NCI-H748 treated with DMSO at 0.1 percent for 48 hours (cell line): ENCODE measurements at regions not wholly inside any gene's neighbourhood (a gene's known extent, or its start where the extent isn't known, plus 50 kb on each side); places are given as distances from the start of the nearest gene placed in this dataset.
A peak's percentile ranks its signal among the peaks of the same experiment; 100 is the strongest.

Experiments used
- DNase-seq: peaks from one replicate; lab custom pipeline; 2025; lab: John Stamatoyannopoulos, UW

DNA sequence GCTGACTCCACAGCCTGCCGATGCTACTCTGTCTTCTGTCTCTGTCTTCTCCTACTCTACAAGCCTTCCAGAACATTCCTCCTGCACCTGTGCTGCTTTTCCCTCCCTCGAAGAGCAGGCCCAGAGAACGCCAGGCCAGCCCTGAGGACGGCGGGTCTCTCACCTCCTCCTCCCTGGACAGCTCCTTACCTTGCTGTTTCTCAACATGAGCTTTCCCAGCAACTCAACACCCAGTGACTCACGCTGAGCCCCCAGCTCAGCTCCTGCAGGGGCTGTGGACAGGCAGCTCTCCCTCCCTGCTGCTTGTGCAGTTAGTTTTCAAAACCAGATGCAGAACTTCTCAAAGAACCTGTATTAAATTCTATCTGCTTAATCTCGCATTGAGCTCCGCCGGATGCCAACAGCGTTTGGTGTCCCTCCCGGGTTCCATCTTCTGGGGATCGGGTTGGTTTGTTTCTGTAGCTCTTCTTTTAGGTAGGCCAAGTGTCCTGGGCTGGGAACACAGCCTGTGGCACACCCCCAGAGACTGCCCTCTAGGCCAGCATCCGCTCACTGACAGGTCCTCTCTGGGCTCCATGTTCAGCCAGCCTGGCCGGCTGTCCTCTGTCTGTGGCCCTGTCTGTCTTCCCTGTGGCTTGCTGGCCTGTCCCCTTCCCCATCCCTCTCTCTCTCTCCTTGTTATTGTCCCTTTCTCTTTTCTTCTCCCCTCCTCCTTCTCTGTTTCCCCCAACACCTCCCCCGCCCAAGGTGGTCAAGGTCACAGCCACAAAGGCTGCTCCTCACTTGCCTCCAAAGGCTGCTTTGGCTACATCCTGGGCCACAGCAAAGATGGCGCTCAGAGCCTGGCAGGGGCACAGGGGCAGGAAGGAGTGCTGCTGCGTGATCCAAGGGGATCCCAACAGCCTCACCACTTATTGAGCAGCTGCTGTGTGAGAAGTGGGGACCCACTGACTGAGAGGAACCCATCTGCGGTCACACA lies 391.0 kb downstream of the MATN1 start:
- DNase-seq: no peak

- no peak for DNase-seq
These were observed 391.8 kb downstream of the MATN1 start for GRCh38 chr1:30331415-30332065.

DNA sequence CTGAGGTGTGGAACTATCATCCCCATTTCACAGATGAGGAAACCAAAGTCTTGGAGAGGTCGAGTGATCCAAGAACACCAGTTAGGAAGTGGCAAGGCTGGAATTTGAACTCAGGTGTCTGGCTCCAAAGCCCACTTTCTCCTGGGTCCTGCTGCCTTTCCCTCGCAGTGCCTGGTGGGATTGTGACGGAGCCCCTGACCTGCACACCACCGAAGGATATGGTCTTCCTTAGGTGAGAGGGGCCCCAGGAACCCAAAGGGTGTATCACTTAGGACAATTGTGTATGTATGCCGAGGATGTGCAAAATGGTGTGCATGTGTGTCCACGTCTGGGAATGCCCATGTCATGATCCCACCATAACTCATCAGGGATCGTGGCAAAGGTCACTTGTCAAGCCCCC lies 392.7 kb downstream of the MATN1 start:
- no peak for DNase-seq

DNA sequence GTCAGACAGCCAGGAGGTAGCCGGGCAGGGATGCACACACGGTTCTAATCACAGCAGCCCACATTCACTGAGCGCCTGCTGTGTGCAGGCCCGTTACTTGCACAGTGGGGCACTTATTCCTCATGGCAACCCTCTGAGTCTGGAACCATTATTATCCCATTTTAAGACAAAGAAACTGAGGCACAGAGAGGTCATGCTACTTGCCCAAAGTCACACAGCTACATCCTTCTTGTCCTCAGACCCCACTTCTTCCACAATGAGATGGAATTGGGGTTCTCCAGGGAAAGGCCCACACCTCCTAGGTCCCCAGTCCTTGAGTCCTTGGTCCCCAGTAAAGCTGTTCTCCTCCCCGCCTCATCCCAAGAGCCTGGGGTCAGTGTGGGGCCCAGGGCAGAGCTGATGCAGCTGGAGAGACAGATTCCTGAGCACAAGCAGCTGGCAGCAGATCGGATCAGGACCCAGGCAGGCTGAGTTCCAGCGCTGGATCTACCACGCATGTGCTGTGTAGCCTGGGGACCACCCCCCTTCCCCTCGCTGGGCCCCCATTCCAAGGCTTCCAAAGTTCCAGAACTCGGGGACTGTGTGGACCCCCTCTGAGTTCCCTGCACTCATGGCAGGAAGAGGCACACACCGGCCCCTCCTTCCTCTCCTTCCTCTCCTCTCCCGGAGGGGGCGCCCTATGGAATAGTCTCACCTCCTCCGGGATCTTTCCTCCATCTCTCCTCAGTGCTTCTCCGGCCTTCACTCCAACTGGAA lies 393.4 kb downstream of the MATN1 start:
- no peak for DNase-seq

DNA sequence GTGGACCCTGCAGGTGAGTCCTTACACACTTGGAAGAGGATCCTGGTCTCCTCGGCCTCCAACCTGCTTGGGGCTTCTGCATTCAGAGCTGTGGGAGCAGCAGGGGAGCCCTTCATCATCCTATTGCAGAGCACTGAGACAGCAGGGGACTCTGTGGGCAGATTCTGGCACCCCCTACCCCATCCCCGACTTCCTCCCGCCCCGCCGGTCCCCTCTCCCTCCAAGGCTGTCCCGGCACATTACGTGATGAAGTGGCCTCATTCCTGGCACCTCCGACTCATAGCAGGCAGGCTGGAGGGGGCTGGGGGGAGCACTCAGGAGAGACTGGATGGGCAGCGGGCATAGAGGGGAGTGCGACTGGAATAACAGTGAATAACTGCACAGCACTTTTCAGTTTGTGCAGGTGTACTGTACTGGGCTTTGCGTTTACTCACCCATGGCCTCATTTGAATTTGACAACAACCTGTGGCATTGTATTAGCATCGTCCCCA lies 394.1 kb downstream of the MATN1 start:
- DNase-seq: no peak

DNA sequence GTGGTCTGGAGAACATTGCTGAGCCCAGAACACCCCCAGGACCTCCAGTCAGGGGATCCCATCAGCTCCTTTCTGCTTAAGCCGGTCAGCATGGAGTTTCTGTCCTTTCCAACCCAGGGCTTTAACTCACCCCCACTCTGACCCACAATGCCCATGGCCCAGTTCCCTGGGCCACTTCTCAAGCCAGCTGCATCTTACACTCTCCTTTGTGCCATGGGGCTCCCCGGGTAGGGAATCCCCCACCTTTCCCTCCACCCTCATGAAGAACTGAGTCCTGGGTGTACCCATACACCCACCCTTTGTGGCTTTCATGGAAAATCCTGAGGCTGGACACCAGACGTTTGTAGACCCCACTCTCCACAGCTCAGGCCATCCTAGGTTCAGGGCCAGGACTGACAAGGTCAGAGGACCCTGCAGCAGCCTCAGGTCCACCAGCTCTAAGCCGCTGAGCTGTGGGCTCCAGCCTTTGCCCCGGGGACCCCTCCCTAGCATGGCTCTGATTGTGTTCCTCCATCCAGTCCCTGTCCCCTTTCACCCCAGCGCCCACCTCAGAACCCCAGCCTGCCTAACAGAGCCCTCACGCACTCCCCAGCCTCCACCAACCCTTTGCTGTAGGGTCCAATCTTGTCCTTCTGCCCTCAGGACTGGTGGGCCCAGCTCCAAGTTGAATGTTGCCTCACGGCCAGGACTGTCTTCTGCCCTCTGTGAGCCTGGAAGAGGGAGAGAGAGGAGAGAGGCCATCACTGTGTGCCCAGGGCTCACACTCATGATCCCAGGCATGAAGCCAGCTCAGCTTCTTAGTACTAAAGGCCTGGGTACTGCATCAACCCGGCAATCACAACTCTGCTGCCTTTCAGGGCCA lies 394.8 kb downstream of the MATN1 start:
- no peak for DNase-seq

DNA sequence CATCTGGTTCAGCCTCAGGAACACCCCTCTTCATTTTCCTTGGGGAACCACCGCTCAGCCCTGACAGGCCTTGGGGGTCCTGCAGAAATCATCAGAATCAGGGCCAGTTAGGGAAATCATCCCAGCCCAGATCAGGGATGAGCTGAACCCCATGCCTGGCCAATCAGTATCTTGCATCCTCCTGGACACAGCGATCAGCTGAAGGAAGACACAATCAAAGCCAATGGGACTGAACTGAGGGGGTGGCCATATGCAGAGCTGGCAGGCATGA lies 395.4 kb downstream of the MATN1 start:
- no peak for DNase-seq

- no peak for DNase-seq
These were observed 395.9 kb downstream of the MATN1 start for GRCh38 chr1:30327370-30328099.

DNA sequence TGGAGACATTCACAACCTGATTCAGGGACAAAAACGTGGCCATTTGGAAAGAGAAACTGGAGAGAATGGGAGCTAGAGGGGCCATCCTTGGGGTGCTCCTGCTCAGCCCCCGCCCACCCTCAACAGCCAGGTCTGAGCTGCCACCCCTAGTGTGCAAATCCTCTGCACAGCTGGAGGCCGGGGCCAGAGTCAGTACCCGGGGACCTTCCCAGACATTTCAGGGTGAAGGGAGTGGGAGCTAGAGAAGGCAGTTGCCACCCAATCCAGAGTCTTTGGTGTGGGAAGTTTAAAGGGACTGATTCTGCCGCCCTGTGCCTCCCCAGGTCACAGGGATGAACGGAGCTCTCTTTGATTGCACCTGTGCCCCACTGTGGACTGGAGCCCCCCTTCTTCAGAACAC lies 397.4 kb downstream of the MATN1 start:
- no peak for DNase-seq

GRCh38 chr1:30325085-30325935 lies 398.1 kb downstream of the MATN1 start:
- no peak for DNase-seq

DNA sequence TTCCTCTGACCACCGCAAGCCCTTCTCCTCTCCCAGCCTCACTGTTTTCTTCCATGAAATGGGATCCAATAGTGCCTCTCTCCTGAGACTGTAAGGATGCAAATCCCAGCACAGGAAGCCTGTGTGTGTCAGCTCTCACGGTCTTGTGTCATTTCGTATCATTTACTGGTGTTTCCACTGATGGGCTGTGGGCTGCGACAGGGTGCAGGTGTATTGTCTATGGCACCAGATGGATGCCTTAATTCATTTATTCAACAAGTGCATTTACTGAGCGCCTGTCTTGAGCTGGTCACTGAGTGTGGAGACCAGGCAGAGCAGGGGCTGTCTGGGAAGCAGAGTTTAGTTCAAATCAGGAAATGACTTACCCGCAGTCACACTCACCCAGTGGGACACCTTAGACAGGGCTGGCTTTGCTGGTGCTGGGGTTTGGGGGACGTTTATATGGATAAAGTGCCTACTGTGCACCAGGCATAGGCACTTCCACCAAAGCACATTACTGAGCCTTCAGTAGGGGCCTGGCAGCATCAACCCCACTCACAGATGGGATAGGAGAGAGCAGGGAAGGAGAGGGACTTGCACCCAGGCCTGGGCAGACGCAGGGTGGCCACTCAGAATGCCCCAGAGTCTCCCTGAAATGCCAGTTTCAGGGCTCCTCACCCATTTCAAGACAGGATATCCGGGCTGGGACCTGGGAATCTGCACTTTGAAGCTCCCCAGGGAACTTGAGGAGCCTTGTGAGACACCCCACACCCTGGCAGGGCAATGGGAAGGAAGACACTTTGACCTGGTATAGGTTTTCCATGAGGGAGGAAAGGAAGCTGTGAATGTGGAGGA lies 398.9 kb downstream of the MATN1 start:
- DNase-seq: no peak

DNA sequence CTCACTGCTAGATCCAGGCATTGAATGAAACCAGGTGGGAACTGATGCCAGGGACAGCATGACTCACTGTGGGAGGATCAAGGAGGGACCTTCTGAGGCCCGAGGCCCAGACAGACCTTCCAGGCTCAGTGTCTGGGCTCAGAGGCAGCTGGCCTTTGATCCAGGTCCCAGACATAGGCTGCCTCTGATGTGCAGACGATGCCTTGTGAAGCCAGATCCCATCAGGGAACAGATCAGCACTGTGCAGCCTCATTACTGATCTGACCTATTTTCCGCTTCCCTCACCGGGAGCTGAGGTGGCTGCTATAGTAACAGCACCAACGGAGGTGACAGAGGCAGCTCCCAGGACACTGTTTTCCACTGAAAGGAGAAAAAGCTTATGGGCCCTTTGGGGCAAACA lies 399.5 kb downstream of the MATN1 start:
- no peak for DNase-seq

DNA sequence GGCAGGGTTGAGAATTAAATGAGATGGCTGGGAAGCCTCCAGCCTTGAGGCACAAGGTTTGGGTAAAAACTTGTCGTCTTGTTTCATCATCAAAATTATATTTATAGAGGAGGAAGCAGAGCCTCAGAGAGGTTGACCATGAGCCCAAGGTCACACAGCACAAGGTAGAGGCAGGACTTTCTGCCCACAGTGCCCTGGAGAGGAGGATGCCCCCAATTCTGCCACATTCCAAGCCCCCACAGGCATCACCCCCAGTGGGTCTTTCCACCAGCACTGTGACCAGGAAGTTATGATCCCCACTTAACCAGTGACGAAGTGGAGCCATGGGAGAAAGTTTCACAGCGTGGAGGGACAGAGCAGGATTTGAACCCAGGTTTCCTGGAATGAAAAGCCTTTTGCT lies 400.0 kb downstream of the MATN1 start:
- no peak for DNase-seq

DNA sequence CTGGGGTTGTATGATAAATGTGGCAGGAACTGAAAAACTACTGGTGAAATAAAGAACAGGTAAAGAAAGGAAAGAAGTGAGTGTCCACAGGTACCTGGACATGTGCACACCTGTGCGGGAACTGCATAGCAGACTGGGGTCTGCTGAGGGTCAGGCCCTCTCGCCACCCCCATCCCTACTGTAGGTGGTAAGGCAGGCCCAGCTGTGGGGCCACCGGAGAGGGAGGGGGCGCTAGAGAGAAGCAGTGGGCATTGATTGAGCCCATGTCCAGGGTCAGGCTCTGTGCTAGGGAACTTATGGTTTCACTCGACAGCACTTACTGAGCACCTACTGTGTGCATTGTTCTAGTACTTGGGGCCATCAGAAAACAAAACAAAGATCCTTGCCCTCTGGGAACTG lies 400.5 kb downstream of the MATN1 start:
- no peak for DNase-seq

GRCh38 chr1:30321996-30322858 lies 401.2 kb downstream of the MATN1 start:
- DNase-seq: no peak

- peak; percentile 22 for DNase-seq
These were observed 402.0 kb downstream of the MATN1 start for GRCh38 chr1:30321246-30321910.

- DNase-seq: no peak
These were observed 402.8 kb downstream of the MATN1 start for GRCh38 chr1:30320581-30320890.
